ELF-1 (cell line): ENCODE measurements at regions not wholly inside any gene's neighbourhood (a gene's known extent, or its start where the extent isn't known, plus 50 kb on each side); places are given as distances from the start of the nearest gene placed in this dataset.
A peak's percentile ranks its signal among the peaks of the same experiment; 100 is the strongest.

Experiments used
- DNase-seq: peaks from one replicate; pipeline ENCODE4 v3.0.0-alpha.2; 2016; ENCODE audit warnings: low read depth, low spot score

GRCh38 chr10:133006202-133006601 lies 63.8 kb upstream of the CFAP46 start:
- DNase-seq = no peak

GRCh38 chr10:133004478-133004877 lies 62.1 kb upstream of the CFAP46 start:
- DNase-seq = no peak

DNA sequence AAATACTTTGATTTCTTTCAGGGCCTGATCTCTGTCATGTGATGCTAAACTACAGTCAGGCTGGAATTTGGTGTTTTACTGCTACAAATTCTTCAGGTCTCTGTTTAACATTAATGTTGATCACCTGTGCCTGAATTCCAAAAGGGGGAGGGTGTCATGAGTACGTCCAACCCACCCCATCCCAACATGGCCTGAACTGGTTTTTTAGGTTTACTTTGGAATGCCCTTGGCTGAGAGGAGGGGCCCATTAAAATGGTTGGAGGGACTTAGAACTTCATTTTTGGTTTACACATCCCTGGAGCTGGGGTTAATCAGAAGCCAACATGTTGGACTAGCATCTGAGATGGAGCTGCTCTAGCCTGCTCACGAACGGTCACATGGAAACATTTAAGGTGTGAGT lies 60.8 kb upstream of the CFAP46 start:
- DNase-seq = no peak

- peak; percentile 50 for DNase-seq
Measured at GRCh38 chr10:133002685-133003084, 60.3 kb upstream of the CFAP46 start.

DNA sequence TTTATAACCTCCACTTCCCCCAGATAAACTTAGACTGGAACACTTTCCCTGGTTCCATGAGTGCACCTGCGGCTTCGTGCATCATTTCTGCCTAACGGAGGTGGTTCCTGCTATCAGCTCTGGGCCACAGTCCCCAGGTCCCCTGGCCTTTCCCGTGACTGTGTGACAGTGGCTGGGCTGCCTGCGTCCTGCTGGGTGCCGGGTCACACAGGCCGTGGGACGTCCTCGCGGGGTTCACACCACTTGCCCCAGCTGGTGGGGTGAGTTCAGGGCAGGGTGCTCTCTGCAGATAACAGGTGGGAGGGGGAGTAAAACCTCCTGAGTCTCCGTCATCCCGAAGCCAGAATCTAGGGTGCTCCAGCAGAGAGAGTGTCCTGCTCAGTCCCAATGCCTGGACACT lies 58.7 kb upstream of the CFAP46 start:
- no peak for DNase-seq

- DNase-seq = no peak
Measured at GRCh38 chr10:133000648-133001047, 58.3 kb upstream of the CFAP46 start.

GRCh38 chr10:132997517-132998265 lies 55.3 kb upstream of the CFAP46 start:
- DNase-seq = no peak

GRCh38 chr10:132996603-132997343 lies 54.4 kb upstream of the CFAP46 start:
- no peak for DNase-seq

DNA sequence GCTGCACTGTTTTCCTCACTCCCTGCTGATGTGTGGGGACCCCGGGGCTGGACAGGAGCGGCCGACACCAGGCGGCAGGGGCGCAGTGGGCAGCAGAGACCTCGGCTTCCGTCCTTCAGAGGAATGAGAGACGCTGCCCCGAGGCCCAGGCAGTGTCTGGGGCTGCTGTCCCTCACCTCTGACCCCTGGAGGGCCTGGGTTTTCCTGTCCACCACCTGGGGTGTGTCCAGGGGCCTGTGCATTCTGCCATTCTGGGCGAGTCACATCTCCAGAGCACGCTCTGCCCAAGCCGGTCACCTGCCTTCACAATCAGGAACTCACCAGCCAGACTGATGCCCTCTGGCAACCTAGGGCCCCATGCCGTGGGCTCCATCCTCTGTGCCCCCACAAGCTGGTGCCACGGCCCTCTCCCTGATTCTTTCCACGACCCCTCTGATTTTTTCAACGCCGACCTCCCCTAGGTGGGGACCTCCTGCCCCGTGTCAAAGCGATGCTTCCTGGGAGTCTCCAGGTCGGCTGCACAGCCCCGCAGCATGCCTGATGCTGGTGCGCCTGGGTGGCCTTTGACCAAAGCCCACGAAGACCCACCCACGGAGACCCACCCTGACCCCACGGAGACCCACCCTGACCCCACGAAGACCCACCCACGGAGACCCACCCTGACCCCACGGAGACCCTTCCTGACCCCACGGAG lies 53.7 kb upstream of the CFAP46 start:
- DNase-seq = no peak

- DNase-seq = no peak
Measured at GRCh38 chr10:132994811-132995210, 52.4 kb upstream of the CFAP46 start.

DNA sequence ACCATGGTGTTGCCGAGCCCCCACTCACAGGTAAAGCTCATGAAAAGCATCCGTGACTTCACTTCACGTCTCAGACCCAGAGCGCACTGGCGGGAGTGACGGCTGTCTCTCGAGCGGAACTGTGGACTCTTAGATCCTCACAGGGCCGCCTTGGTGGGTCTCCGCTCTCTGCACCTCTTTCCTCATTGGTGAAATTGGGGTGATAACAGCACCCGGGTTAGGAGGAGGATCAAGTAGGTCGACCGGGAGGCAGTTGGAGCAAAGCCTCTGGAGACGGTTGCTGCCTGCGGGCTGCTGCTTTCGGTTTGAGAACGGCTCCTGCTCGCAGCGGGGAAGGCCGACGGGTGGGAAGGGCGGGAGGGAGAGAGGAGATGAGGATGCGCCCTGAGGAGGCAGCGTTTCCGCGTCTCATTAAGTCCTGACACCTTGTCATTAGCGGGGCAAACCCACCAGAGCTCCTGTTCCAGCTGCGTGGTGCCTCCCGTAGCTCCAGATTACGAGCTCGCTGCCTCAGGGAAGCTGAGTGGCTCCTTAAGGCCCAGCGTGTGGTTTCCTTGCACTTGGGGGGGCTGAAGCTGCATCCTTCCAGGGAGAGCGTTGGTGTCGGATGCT lies 51.9 kb upstream of the CFAP46 start:
- DNase-seq = no peak

- no peak for DNase-seq
Measured at GRCh38 chr10:132993271-132994184, 51.2 kb upstream of the CFAP46 start.

DNA sequence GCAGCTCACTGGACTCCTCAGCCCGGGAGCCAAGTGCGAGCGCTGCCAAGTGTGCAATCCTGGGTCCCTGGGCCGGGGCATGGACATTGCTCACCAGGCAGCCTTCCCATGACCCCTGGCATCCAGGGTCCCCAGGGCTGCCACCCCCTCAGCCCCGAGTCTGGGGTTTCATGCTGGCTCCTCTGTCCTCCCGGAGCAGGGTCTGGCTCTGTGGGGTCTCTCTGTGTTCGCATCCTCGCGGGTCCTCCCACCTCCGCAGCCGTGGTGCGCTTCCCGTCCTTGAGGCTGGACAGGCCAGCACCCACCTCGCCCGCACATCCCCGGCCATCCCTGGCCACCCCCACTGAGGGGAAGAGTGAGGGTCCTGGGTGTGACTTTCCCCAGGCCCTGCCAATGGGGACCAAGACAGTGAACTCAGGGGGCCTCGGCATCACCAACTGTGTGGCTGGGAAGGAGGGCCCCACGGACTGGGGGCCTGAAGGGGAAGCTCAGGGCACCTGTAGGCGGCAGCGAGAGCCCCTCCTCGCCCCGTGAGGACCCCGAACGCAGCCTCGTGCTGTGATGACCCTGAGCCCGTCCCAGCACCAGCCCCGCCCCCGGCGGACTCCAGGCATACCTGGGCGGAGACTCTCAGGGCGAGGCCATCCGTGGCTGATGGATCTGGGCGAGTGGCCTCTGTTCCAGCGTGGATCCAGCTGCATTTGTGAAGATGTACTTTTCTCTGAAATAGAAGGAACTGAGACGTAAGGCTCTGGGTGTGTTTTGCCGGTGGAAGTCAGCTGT lies 50.3 kb upstream of the CFAP46 start:
- no peak for DNase-seq
